ENCODE measurements at regions not wholly inside any gene's neighbourhood (a gene's known extent, or its start where the extent isn't known, plus 50 kb on each side); places are given as distances from the start of the nearest gene placed in this dataset.
A peak's percentile ranks its signal among the peaks of the same experiment; 100 is the strongest.

DNA sequence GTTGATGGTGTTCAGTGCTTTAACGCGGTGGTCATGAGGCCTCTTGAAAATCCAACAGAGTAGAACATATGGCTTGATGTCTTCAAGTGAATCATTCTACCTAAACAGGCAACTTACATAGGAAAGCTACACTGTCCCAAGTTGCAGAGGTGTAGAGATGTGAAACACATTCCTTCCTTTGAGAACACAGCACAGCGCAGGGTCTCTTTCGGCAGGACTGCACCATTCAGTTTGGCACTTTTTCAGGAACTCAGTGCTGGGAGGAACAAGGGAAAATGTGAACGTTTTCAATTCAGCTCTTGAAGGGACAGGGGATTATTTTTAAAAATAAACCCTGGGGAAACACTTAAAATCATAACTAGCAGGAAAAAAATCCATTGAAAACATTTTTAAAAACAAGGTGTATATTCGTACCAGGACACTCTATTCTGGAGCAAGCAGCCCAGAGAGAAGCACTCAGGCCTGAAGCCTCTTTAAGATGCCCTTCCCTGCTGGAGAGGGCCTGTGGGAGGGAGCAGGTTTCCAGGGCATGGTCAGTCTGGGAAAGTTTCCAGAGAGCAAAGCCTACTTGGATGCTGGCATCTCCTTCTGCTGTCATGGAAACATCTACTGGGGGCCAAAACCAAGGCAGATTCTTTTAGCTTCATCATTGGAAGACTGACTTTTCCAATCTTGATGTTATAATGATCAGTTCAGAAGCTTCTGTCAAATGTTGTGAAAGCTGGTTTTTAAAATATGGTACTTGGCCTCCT, 60.4 kb upstream of the NPVF start:
- Histone ChIP-seq H3K4me3 (no peak overlapping the region), H3K4me1 (peaks cover 0 to 21% (median 3%) of the 10 kb centered on the region in 3 donors), H3K27me3 (no peaks in the 10 kb centered on the region), H3K36me3 (no peaks in the 10 kb centered on the region), H3K9me3 (no peaks in the 10 kb centered on the region), H3K27ac (peak overlapping the region; percentile 24 to 69 (median 62))
- ATAC-seq = peak; percentile 81
- 37 to 51% methylated on average over 5 to 6 of the region's 6 CpGs for WGBS, 2 donors (ENCODE audit: low coverage in 1 of 2)
- peak; percentile 7 for TF ChIP-seq POLR2AphosphoS5 (IDR thresholded peaks at IDR 0.05)
- TF ChIP-seq, protein P1, sequence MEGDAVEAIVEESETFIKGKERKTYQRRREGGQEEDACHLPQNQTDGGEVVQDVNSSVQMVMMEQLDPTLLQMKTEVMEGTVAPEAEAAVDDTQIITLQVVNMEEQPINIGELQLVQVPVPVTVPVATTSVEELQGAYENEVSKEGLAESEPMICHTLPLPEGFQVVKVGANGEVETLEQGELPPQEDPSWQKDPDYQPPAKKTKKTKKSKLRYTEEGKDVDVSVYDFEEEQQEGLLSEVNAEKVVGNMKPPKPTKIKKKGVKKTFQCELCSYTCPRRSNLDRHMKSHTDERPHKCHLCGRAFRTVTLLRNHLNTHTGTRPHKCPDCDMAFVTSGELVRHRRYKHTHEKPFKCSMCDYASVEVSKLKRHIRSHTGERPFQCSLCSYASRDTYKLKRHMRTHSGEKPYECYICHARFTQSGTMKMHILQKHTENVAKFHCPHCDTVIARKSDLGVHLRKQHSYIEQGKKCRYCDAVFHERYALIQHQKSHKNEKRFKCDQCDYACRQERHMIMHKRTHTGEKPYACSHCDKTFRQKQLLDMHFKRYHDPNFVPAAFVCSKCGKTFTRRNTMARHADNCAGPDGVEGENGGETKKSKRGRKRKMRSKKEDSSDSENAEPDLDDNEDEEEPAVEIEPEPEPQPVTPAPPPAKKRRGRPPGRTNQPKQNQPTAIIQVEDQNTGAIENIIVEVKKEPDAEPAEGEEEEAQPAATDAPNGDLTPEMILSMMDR (IDR thresholded peaks at IDR 0.05) = no peak

DNA sequence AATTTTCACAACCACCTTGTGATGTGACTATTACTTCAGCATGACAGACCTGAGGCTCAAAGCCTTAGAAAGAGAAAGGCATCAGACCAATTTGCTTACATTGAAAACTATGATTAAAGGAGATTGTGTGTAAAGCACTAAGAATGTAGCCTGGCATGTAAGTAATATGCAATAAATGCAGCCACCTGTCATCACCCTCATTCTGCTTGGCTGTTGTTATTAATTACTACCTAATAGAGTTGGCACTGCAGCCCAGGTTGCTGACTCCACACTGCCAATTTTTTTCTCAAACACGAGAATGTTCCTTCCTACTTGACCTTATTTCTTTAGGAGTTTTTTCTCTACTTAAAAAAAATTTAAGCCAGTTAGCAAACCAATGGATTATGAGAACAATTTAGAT, 61.2 kb upstream of the NPVF start:
- H3K9me3 ChIP-seq = no peaks in the 10 kb centered on the region
- H3K4me1 ChIP-seq = peaks cover 0 to 21% (median 3%) of the 10 kb centered on the region in 3 donors
- H3K27ac ChIP-seq = peak overlapping the region; percentile 24 to 69 (median 62)
- no peaks in the 10 kb centered on the region for H3K27me3 ChIP-seq
- ATAC-seq = peak; percentile 51
- TF ChIP-seq, protein P1 (IDR thresholded peaks at IDR 0.05) = no peak
- no peak for TF ChIP-seq POLR2AphosphoS5 (IDR thresholded peaks at IDR 0.05)
- TF ChIP-seq EP300 (IDR thresholded peaks at IDR 0.05) = no peak
- no peak for TF ChIP-seq POLR2A (IDR thresholded peaks at IDR 0.05)
- 21 to 25% methylated on average over 1 of the region's 1 CpG for WGBS, 2 donors (ENCODE audit: low coverage in 1 of 2)
- no peak overlapping the region for H3K4me3 ChIP-seq
- no peaks in the 10 kb centered on the region for H3K36me3 ChIP-seq

DNA sequence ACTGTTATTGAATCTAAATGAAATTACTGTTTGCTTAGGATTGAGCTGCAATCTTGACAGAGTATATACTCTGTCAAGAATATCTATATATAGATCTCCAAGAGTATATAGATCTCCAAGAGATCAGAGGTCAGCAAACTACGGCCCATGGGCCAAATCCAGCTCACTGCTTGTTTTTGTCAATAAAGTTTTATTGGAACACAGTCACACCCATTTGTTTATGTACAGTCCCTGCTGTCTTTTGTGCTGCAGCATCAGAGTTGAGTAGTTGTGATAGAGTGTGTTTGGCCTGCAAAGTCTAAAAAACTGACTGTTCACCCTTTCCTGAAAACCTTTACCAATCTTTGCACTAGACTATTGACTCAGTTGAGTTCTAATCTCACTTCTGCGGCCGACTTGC, 66.3 kb upstream of the NPVF start:
- TF ChIP-seq POLR2AphosphoS5 (IDR thresholded peaks at IDR 0.05) (no peak), EP300 (IDR thresholded peaks at IDR 0.05) (no peak), POLR2A (IDR thresholded peaks at IDR 0.05) (no peak)
- TF ChIP-seq, protein P1 (IDR thresholded peaks at IDR 0.05) = no peak
- H3K27me3 ChIP-seq = no peaks in the 10 kb centered on the region
- H3K36me3 ChIP-seq = no peaks in the 10 kb centered on the region
- peaks cover 0 to 6% (median 3%) of the 10 kb centered on the region in 3 donors for H3K4me1 ChIP-seq
- H3K4me3 ChIP-seq = no peak overlapping the region
- WGBS, 2 donors (ENCODE audit: low coverage in 1 of 2) = 85% methylated on average over 2 of the region's 3 CpGs; no CpG with 5 or more reads in 1 of the 2 donors
- H3K27ac ChIP-seq = no peak overlapping the region
- no peaks in the 10 kb centered on the region for H3K9me3 ChIP-seq
- ATAC-seq = no peak

DNA sequence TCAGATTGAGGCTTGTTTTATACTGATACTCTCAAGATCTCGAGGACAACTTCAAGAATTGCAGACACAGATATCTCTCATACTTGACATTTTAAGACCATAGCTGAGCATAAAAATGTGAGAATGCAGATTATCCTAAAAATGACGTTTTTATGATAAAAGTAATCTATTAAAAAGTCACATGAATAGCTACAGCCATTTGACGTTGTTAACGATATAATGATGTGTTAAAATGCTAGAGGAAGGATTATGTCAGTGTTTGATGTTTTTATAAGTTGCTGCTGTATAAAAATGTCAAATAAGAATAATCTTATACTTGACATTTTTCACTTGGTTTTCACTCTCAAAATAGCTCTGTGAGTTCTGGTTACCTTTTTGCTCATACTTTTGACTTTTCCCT, 67.1 kb upstream of the NPVF start:
- Histone ChIP-seq H3K27ac (no peak overlapping the region), H3K4me1 (no peaks in the 10 kb centered on the region), H3K9me3 (no peaks in the 10 kb centered on the region), H3K36me3 (no peaks in the 10 kb centered on the region), H3K27me3 (no peaks in the 10 kb centered on the region), H3K4me3 (no peak overlapping the region)
- ATAC-seq = no peak
- 37 to 49% methylated on average over 4 of the region's 4 CpGs for WGBS, 2 donors (ENCODE audit: low coverage in 1 of 2)
- TF ChIP-seq, protein P1 (IDR thresholded peaks at IDR 0.05) = no peak
- TF ChIP-seq POLR2A (IDR thresholded peaks at IDR 0.05) (no peak), EP300 (IDR thresholded peaks at IDR 0.05) (no peak), POLR2AphosphoS5 (IDR thresholded peaks at IDR 0.05) (no peak)

DNA sequence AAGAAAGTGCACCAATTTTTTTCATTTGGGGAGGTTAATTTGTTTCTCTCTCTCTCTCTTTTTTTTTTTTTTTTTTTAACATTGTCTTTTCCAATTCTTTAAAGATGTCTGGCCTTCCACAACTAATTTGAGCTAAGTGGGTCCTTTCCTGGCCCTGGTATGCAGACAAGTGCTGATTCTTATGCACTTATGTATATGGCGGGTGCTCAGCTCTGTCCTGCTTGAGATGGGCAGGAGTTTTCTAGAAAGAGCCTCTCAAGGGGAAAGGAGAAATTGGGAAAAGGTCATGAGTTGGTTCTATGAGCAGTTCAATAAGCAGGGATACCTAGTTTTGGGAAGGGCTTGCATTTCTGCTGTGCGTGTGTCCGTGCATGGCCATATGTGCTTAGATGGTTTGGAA, 67.8 kb upstream of the NPVF start:
- Histone ChIP-seq H3K27ac (no peak overlapping the region), H3K36me3 (no peaks in the 10 kb centered on the region), H3K27me3 (no peaks in the 10 kb centered on the region), H3K4me1 (no peaks in the 10 kb centered on the region), H3K9me3 (no peaks in the 10 kb centered on the region), H3K4me3 (no peak overlapping the region)
- no peak for TF ChIP-seq POLR2AphosphoS5 (IDR thresholded peaks at IDR 0.05)
- no peak for TF ChIP-seq POLR2A (IDR thresholded peaks at IDR 0.05)
- TF ChIP-seq, protein P1 (IDR thresholded peaks at IDR 0.05) = no peak
- TF ChIP-seq EP300 (IDR thresholded peaks at IDR 0.05) = no peak
- 100% methylated on average over 2 to 3 of the region's 3 CpGs for WGBS, 2 donors (ENCODE audit: low coverage in 1 of 2)
- ATAC-seq = no peak

Data from gastroesophageal sphincter (tissue), 4 donors.